GM13976 (cell line): ENCODE measurements at regions not wholly inside any gene's neighbourhood (a gene's known extent, or its start where the extent isn't known, plus 50 kb on each side); places are given as distances from the start of the nearest gene placed in this dataset.

ENCODE experiments used
- DNase-seq: peaks from one replicate; pipeline ENCODE4 v3.0.0; 2012; ENCODE audit warnings: low spot score
- CTCF ChIP-seq: IDR thresholded peaks from 2 replicates; pipeline ENCODE4 v1.5.1; 2012; ENCODE audit warnings: borderline replicate concordance, mild to moderate bottlenecking; ENCODE audit not compliant: insufficient read depth; ENCODE audit errors: extremely low read depth, missing control alignments, control extremely low read depth
- in situ Hi-C: fragments of 300-500 bp; cut with MboI; formaldehyde crosslinking; loops from one replicate; pipeline ENCODE4 v1.12.0; 2022; ENCODE audit warnings: low sequenced_read_pairs, mixed read lengths, inconsistent platforms; ENCODE audit not compliant: unreplicated experiment

GRCh38 chr14:71711125-71711524 is 221.1 kb upstream of the RGS6 start:
- no peak for DNase-seq
- in situ Hi-C loops, result no loop called here
- TF ChIP-seq CTCF, result no peak

- no peak for DNase-seq
- TF ChIP-seq CTCF, result no peak
- in situ Hi-C loops, result no loop called here
Measured at GRCh38 chr14:71711619-71712018, 220.6 kb upstream of the RGS6 start.

- no peak for TF ChIP-seq CTCF
- in situ Hi-C loops, result no loop called here
- DNase-seq, result no peak
Measured at GRCh38 chr14:71712478-71712877, 219.8 kb upstream of the RGS6 start.

GRCh38 chr14:71713016-71713415 is 219.2 kb upstream of the RGS6 start:
- no peak for DNase-seq
- in situ Hi-C loops, result no loop called here
- no peak for TF ChIP-seq CTCF

- in situ Hi-C loops, result no loop called here
- DNase-seq, result no peak
- no peak for TF ChIP-seq CTCF
Measured at GRCh38 chr14:71713451-71713850, 218.8 kb upstream of the RGS6 start.

GRCh38 chr14:71714225-71714624 is 218.0 kb upstream of the RGS6 start:
- DNase-seq, result no peak

More at GRCh38 chr14:71714225-71714624, 218.0 kb upstream of the RGS6 start:
- no peak for TF ChIP-seq CTCF
- in situ Hi-C loops, result no loop called here
